Kidney tubule cell (primary cell): ENCODE measurements at regions not wholly inside any gene's neighbourhood (a gene's known extent, or its start where the extent isn't known, plus 50 kb on each side); places are given as distances from the start of the nearest gene placed in this dataset.

Source experiments
- DNase-seq: peaks from one replicate; pipeline ENCODE4 v3.0.0-alpha.2; 2018; ENCODE audit warnings: low spot score

DNA sequence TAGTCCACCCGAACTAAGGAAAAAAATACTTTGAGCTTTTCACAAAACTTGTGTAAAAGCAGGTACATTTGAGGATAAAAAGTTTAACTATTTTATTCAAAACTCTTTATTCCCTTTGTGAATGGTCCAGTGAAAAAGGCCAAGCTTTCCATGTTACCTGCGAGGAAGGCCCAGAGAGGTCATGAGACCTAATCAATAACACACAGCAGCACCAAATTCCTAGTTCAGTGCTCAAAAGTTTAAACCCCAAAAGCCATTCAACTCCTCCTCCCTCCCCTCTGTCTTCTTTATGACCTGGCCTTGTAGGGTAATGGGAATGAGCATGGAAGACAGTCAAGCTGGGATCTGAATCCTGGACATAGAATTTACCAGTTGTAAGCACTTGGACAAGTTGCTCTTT is 151.9 kb upstream of the FGGY start:
- no peak for DNase-seq

GRCh38 chr1:59146056-59146455 is 150.8 kb upstream of the FGGY start:
- DNase-seq = no peak

- DNase-seq = peak; percentile 81
These were observed 150.1 kb upstream of the FGGY start for GRCh38 chr1:59146651-59147358.

DNA sequence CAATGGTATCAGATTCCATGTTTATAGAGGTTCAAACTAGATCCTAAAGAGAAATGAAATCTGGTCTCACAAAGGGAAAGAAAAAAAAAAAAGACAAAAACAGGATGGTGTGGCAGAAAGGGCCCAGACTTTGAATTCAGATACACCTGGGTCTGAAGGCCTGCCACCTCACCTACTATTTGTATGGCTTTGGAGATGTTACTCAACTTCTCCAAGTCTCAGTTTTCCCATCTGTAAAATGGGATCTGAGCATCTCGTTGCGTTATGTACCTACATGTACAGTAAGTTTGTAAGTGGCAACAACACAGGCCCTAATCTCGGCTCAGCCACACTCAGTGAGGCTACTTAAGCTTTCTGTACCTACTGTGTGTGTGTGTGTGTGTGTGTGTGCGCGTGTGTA is 147.5 kb upstream of the FGGY start:
- DNase-seq = no peak

- DNase-seq = peak; percentile 99
These were observed 146.1 kb upstream of the FGGY start for GRCh38 chr1:59150577-59151386.

DNA sequence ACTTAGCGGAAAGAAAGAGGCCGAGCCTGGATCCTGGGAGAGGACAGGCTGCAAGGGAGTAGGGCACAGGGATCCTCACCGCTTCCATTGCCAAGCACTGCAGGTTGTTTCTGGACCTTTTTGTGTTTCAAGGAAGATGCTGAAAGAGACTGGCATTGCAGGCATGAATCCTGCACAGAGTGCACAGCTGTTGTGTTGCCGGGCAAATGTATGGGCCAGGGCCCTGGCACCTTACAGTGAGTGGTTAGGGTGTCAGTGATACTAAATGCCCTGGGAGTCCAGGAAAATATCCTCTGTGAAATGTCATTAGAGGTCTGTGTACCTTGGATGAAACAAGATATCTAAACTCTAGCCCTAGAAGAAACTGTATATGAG is 145.5 kb upstream of the FGGY start:
- DNase-seq = no peak

GRCh38 chr1:59151860-59152259 is 145.0 kb upstream of the FGGY start:
- DNase-seq = peak; percentile 20

DNA sequence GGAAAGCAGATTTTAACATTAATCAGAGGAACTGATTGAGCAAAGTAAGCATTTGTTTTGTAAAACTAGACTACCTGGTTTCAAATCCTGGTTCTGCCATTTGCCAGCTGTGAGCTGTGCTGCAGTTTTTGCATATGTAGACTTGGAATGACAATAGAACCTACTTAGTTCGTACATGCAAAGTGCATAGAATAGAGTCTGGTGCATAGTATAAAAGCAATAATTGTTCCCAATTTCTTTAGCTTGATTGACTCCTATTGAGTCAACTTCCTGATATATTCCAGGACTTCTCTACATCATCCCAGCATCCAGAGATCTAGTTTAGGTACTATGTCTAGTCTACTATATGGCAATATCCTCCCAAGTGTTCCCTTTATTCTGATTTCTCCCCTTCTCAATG is 144.4 kb upstream of the FGGY start:
- DNase-seq = no peak

- no peak for DNase-seq
These were observed 142.5 kb upstream of the FGGY start for GRCh38 chr1:59154401-59154800.

DNA sequence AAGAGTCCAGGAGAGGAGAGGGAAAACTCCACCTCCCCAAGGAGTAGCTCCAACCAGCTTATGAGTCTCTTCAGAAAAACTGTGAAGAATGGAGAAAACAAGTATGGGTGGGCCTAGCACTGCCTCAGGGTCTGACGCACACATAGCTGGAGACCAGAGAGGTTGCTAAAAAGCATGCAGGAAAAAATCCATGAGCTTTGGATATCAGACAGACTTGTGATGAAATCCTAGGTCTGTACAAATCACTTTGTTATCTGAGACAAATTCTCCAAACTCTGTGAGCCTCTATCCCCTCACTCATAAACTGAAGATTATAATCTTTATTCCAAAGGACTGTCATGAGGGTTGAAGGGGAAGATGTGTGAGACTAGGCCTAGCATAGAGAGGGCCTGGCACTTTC is 141.5 kb upstream of the FGGY start:
- DNase-seq = no peak

DNA sequence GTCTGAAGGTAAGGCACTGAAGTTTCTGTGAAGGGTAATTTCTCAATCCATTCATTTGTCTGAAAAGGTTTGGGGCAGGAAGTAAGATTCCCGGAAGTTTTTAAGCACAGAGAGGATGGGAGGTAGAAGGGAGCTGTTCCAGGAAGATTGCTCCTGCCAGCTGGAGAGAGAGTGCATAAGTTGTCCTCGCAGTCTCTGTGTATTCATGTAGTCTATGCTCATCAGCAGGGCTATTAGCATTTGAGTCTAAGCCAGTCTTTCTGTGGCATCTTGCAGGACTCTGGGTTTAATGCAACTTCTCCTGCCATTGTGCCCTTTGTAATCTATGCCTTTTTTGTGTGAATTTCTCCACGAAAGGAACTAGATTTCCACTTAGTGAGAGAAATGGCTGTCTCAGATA is 140.8 kb upstream of the FGGY start:
- no peak for DNase-seq

GRCh38 chr1:59156526-59157199 is 140.2 kb upstream of the FGGY start:
- peak; percentile 60 for DNase-seq

DNA sequence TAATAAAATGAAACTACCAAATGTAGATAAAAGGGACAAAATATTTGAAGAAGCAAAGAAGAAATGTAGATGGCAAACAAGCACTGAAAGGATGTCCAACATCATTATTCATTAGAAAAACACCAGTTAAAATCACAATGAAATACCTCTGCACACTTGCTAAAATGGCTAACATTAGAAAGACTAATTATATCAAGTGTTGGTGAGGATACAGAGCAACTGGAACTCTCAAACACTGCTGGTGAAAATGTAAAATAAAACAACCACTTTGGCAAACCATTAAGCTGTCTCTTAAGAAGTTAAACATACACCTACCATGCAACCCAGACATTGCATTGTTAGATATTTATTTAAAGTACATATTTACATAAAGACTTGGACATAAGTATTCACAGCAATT is 138.6 kb upstream of the FGGY start:
- DNase-seq = no peak

- DNase-seq = no peak
These were observed 137.2 kb upstream of the FGGY start for GRCh38 chr1:59159557-59160203.

GRCh38 chr1:59161136-59161535 is 135.8 kb upstream of the FGGY start:
- DNase-seq = no peak

GRCh38 chr1:59162665-59163064 is 134.2 kb upstream of the FGGY start:
- DNase-seq = peak; percentile 35

- peak; percentile 20 for DNase-seq
These were observed 133.4 kb upstream of the FGGY start for GRCh38 chr1:59163268-59164092.

DNA sequence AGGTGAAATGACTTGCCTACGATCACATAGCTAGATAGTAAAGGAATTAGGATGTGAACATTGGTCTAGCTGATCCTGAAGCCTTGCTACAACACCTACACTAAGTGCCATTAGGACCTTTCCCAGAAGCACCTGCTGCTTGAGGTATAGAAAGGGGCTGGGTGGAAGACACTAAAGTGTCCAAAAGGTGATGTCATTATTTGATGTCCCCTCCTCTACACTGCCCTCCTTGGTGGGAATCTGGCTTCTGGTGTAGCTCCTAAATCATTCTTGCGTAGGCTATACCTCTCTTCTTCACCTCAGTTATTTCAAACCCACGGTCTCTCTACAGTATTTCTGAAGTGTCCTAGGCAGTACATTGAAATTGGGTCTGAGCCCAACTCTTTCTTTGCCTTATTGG is 132.5 kb upstream of the FGGY start:
- DNase-seq = no peak

GRCh38 chr1:59165353-59165752 is 131.5 kb upstream of the FGGY start:
- DNase-seq = no peak

DNA sequence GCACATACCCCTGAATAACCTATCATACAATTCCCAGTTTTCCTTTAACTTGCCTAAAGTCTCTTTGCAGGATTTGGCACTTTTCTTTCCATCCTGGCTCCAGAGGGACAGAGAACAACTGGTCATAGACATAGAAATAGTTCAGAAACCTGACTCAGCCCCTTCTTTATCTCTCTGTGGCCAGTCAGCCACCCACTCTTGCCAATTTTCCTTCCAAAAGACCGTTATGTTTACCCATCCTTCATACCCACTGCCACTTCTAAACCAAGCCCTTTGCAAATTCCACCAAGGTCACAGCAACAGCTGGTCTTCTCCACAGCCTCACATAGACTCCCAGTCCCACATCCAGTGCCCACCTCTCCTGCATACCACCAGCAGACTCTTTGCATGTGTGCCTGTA is 127.2 kb upstream of the FGGY start:
- DNase-seq = no peak

GRCh38 chr1:59170659-59171058 is 126.2 kb upstream of the FGGY start:
- no peak for DNase-seq

GRCh38 chr1:59171788-59172187 is 125.1 kb upstream of the FGGY start:
- DNase-seq = peak; percentile 24
